ENCODE measurements at regions not wholly inside any gene's neighbourhood (a gene's known extent, or its start where the extent isn't known, plus 50 kb on each side); places are given as distances from the start of the nearest gene placed in this dataset.
"Not testable (repeated sequence)": the region's sequence is repeated elsewhere in the genome, so short reads cannot be mapped to it uniquely, and the experiment has no call there.

DNA sequence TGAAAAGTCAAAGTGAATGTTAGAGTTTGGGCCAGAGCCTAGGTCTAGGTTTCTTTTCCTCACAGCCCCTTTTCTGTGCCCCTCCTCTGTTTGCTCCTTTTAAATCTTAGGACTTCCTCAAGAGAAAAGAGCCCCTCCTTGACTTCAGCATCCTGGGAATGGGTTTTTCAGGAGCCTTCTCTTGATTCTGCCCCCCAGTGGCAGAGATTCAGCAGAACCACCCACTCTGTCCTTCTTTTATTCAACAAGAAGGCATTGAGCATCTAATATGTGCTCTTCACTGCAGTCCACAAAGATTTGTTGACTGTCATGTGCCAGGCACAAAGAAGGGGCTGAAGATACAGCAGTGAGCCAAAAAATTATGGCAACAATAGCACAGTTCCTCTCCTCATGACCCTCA is 270.8 kb upstream of the CDH5 start:
- no peak for DNase-seq (ENCODE audit: low read depth)

DNA sequence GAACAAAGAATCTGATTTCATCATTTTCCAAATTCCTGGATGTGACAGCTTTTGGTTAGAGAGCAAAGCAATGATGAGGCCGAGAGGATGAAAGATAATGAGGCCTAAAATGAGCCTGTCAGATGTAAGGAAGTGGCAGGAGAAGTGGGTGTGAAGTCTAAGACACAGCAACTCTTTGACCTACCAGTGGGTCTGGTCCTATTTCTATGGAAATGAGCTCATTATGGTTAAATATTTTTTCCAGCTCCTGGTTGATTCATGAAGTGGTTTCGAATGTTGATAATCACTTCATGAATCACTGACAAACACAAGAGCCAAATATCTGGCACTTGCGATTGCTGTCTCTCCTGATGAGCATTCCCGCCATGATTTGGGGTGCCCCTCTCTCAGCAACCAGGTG is 273.3 kb upstream of the CDH5 start:
- no peak for DNase-seq (ENCODE audit: low read depth)

DNA sequence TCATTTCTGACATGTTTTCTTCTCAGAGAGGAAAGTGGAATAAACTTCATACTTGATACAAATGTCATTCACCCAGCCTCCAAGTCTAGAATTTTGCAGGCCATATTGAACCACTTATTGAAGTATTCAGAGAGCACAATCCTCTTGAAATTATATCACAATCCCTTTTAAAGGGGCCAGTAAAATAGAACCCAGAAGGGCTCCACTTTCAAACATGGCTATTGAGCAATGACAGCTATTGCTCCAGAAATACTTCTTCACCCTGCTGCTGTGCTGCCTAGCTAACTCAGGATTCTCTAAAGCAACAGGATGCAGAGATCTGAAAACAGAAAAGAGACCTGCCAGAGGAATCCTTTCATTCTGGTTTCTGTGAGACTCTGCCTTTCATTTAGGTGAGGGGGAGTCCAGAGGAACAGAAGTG is 275.0 kb upstream of the CDH5 start:
- no peak for DNase-seq (ENCODE audit: low read depth)

DNA sequence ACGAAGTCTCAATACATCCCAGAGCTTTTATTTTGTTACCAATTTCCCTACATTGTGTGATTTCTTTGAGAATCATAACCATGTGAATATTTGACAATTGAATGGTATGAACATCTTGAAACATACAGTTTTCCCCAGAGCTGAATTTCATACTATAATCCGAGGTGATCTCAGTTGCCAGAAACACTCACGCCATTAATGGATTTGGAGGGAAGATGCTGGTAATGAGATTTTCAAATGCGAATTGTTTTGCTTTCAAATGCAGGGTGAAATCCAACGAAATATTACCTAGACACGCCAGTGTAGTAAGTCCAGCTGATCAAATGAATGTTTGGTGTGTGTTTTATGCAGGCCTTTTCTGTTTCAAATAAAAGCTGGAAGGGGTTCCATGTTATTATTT is 277.8 kb upstream of the CDH5 start:
- no peak for DNase-seq (ENCODE audit: low read depth)

DNA sequence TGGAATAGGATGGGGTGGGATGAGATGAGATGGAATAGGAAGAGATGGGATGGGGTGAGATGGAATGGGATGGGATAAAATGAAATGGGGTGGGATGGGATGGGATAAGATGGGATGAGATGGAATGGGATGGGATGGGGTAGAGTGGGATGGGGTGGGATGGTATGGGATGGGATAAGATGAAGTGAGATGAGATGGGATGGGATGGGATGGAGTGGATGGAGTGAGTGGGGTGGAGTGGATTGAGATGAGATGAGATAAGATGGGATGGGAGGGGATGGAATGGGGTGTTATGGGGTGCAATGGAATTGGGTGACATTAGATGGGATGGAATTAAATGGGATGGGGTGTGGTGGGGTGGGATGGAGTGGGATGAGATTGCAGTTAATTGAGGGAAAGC is 279.2 kb upstream of the CDH5 start:
- DNase-seq (ENCODE audit: low read depth), result no peak

DNA sequence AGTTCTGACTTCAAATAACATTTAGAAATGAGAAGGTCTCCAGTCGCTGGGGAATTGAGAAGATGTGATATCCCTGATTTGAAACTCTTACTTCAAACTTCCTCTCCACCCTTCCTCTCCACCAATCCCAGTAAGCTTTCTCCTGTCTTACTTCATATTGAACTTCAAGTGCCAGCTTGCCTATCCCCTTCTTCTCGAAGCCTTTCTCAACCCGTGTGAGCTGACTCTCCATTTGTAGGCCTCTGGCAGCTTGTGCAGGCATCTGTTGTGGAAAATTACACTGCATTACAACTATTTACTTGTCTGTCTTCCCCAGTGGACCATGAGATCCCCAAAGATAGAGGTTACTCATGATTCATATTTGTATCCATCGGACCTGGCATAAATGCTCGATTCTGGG is 280.8 kb upstream of the CDH5 start:
- no peak for DNase-seq (ENCODE audit: low read depth)

DNA sequence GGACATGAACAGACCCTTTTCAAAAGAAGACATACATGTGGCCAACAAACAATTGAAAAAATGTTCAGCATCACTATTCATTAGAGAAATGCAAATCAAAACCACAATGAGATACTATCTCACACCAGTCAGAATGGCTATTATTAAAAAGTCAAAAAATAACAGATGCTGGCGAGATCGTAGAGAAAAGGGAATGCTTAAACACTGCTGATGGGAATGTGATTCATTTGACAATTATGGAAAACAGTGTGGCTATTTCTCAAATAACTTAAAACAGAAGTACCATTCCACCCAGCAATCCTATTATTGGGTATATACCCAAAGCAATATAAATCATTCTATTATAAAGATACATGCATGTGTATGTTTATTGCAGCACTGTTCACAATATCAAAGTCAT is 281.8 kb upstream of the CDH5 start:
- DNase-seq (ENCODE audit: low read depth), result not testable (repeated sequence)

DNA sequence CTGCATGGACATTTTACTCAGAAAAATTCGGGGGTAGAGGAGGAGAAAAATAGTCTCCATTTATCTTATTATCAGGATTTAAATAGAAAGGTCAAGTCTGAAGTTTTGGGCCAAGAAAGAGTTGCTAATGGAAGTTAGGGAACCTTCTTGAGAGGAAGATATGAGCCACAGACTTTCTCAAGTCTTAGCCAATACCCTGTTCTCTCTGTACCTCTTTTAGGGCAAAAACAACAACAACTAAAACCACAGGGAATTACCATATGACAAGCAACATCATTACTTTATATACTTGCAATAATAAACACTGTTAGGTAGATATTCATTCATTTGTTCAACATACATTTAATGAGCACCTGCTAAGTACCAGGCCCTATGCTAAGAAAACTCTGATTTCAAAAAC is 282.2 kb upstream of the CDH5 start:
- DNase-seq (ENCODE audit: low read depth), result no peak

DNA sequence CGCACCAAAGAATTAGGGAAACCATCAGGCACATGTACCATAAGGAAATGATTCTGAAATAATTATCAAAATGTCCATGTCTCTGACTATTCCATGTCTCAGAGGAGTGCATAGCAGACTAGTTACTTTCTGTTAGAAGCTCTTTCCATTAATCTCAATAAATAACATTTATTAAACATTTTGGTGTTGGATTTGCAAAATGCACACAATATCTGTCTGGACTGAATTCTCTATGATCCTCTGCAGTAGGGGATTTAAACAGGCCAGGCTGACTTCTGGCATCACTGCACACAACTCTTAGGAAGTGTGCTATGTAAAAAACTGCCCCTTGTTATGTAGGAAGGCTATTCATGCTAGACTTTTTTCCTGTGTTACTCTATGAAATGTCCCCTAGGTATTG is 283.3 kb upstream of the CDH5 start:
- no peak for DNase-seq (ENCODE audit: low read depth)

DNA sequence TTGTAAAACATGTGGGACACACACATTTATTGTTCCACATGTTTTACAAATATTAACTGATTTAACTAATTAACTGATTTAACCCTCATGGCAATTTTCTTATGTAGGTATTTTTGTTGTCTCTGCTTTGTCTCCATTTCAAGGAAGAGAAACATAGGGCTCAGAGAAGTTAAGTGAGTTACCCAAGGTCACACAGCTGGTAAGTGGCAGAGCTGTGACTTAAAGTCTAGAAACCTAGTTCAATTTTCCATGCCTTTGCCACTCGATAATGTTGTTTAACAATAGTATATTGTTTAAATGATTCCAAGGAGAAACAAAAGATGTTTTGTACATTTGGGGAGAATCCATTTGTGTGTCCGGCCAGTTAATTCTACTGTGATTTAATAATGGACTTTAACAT is 284.1 kb upstream of the CDH5 start:
- no peak for DNase-seq (ENCODE audit: low read depth)

DNA sequence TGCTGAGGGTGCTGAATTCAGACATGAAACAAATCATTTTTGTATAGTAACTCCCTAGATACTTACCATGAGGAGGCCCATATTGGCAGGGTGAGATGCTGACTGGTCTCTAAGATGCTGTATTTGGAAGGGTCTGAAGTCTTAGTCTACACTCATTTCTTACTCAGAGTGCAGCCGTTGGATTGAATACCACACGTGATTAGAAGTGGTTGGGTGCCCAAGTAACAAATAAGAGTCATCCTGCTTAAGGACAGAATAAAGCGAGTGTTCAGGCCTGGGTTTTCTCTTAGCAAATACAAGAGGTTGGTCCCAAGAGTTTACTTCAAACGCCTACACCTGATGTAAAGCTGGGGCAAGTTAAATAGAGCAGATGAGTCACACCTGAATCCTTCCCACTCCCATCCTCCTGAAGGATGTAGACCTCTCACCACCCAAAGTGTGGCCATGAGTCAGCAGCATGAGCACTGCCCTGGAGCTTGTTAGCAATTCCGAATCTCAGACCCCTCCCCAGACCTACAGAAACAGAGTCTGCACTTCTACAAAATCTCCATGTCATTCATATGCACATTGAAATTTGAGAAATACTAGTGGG is 284.6 kb upstream of the CDH5 start:
- DNase-seq (ENCODE audit: low read depth), result peak; percentile 36

DNA sequence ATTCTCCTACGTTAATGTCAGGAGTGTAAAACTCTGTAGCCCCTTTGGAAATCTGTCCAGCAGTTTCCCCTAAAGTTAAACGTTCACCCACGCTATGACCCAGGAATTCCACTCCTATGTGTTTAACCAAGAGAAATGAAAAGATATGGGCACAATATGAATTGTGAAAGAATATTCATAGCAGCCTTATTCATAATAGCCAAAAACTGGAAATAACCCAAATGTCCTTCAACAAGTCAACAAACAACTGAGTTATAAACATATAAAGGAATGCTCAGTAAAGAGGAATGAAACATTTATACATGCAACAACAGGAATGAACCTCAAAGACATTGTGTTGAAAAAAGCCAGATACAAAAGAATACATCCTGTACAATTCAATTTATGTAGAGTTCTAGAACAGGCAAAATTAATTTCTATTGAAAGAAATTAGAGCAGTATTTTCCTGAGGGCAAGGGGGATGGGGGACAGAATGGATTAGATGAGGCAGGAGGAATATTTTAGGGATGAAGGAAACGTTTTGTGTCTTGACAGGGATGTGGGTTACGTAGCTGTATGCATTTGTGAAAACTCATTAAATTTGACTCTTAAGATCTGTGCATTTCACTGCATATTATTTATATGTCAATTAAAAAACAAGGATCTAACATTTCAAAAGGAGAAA is 286.7 kb upstream of the CDH5 start:
- DNase-seq (ENCODE audit: low read depth), result no peak

DNA sequence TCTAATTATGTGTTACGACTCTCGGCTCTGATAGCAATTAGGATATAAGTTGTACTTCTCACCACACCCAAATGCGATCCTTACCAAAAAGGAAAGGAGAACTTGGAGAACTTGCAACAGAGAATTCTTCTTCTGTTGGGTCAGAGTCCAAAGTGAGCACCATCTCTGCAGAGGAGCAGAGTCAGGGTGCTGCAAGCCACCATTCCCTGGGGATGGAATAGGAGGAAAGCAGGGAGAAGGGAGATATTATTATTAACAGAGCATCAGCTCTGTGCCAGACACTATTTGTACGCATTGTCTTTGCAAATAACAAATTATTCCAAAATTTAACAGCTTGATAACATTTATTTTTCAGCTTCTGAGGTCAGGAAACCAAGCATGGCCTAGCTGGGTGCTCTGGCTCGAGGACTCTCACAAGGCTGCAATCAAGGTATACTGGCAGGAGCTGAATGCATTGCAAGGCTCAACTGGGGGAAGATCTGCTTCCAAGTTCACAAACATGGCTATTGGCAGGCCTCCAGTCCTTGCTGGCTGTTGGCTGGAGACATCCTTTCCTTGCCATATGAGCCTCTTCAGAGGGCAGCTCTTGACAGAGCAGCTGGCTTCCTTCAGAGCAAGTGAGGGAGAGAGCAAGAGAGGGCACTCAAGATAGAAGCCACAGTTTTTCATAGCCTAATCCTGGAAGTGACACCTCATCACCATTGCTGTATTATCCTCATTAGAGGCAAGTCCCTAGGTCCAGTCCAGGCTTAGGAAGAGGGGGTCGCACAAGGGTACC is 296.2 kb upstream of the CDH5 start:
- DNase-seq (ENCODE audit: low read depth), result peak; percentile 22

DNA sequence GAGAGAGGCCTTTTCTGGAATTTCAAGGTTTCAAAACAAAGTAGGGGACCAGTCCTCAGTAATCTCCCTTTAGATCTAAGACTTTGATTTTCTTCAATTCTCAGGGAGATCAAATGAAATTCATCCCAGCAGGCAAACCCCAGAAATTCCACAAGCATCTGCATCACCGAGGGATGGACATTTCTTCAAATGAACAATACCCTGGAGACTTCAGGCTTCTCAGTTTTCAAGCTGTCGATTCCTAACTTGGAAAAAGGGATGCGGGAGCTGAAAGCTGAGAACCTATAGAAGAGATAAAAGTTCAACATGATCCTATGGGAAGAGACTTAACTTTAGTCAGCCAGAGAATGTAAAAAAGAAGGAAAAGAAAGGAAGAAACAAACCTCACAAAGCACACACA is 296.9 kb upstream of the CDH5 start:
- peak; percentile 24 for DNase-seq (ENCODE audit: low read depth)

DNA sequence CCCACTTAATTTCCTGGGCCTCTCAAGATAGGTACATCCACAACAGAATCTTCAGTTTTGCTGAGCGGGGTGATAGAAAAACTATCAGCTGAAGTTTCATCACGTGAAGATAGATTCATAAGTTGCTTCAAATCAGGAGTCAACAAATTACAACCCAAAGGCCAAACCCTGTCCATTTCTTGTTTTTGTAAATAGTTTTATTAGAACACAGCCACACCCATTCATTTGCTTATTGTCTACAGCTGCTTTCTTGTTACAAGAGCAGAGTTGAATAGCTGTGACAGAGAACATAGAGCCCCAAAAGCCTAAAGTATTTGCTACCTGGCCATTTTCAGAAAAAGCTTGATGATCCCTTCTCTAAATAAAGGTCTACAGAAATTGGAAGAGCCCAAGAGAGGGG is 300.1 kb upstream of the CDH5 start:
- DNase-seq (ENCODE audit: low read depth), result no peak

DNA sequence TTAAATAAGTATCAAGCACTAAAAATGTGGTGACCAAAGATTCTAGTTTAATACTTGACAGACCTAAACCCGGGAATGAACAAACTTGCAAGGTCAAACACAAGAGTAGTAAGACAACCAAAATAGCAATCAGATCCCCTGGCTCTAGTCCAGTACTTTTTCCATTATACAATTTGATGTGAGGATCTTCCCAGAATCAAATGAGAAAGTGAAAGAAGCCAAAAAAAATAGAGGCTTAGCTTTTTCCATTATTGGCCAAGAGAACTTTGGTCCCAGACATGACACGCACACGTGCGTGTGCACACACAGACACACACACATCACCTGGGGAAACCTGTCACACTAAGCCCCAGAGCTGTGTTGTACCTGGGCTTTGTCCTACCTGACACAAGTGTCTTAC is 300.6 kb upstream of the CDH5 start:
- peak; percentile 43 for DNase-seq (ENCODE audit: low read depth)

DNA sequence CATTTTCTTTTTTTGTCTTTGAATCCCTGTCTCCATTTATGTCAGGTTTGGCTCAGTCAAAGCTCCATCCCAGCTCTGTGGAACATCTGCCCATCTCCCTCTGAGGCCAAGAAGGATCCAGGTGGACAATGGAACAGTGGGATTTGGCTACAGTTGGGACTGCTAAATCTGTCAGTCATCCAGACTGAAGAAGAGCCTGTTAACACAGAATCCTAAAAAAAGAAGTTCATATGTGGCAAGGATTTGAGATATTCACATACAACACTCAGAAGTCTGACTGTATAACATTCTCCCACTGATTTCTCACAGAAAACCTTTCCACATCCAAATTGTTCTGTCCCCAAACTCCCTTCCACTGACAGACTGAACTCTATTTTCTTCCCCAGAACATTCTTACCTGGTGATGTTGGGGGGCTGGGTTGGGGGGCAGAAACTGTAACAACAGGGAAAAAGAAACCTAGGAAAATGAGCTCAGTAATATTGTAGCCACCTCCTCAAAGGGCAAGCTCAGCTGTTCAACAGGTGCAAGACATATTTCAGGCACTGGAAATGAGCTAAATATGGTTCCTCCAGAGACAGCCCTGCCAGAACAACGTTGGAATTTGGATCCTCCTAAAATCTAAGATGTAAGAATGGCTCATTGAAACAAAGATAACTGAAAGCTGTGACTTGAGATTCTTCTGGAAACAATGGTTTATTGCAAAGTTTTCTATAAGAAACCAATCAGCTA is 301.5 kb upstream of the CDH5 start:
- DNase-seq (ENCODE audit: low read depth), result no peak

DNA sequence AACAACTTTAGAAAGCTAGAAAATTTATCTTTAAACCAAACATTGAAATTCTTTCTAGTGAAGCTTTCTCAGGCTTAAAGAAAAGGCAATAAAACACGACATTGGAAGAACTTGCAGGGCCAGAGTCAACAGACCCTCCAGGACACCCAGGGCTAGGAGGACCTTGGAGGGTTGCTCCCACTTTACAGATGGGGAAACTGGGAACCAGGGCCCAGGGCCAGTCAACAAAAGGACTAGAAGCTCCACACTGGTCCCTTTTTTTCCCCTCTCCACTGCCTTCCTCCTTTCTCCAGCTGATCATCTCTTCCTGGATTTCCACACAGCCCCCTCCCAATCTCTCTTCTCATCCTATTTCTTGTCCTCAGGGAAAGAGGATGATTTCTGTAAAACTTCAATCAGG is 307.7 kb upstream of the CDH5 start:
- no peak for DNase-seq (ENCODE audit: low read depth)

DNA sequence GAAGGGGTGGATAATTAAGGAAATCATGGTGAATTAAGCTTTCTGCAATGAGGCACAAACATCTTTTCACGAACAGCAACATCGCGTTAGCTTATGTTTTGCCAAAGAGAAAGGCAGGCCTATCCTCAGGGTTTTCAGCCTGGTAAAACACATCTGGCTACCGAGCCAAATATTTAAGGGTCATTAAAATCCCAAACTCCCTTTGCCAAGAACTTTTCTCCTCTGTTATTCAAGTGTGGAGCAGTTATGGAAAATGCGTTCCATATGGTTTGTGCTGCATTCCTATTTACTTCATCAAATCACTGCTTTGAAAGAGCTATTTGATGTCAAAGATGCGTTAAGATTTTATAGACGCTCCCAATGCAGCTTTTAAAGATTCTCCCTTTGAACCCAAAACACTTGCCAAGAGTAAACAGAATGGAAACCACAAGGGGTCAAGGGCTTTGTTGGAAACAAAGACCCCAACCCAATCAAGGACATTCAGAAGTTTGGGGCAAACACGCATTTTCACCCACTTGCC is 308.3 kb upstream of the CDH5 start:
- DNase-seq (ENCODE audit: low read depth), result peak; percentile 57

DNA sequence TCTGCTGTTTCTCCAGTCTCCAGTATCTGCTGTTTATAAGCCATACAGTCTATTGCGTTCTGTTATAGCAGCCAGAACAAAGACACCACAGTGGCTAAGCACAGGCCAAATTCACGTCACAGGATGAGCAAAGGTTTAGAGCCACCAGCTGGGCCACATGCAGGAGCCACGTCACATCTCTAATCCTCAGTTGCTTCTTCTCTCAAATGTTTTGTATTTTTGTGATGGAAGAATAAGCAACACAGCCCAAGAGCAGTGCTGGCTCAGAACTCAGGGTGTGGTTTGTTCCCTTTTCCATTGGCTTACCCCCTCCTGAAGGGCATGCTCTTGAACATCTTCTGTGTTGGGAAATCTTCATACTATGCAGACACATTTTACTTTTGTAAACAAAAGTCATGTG is 309.4 kb upstream of the CDH5 start:
- DNase-seq (ENCODE audit: low read depth), result no peak

DNA sequence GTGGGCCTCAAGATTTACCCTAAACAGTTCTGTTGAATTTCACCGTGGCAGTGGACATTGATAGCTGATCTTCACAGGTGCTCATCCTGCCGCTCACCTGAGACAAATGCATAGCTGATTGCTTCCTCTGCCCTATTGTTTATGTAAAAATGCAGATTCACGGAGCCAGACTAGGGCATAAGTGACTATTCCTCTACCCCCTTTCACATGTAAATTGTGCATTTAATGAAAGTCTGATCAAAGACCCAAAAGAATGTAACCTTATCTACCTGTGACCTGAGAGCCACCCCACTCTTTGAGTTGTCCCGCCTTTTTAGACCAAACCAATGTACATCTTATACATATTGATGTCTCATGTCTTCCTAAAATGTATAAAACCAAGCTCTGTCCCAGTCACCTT is 312.4 kb upstream of the CDH5 start:
- DNase-seq (ENCODE audit: low read depth), result no peak

DNA sequence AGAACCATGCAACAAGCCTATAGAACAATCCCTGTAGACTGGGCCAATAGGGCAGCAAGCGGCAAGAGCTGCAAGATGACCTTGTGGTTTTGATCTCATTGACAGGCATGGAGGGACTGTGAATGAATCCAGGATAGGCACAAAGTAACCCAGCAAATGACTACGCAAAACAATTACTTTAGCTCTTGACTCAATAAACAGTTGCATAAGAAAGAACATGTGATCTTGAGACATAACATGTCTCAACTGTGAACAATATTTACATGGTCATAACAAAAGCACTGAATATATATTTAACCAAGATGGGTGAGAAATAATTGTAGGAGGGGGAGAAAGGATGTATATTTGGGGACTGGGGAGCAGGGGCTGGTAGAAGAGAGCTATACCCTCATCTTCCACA is 313.7 kb upstream of the CDH5 start:
- DNase-seq (ENCODE audit: low read depth), result no peak

DNA sequence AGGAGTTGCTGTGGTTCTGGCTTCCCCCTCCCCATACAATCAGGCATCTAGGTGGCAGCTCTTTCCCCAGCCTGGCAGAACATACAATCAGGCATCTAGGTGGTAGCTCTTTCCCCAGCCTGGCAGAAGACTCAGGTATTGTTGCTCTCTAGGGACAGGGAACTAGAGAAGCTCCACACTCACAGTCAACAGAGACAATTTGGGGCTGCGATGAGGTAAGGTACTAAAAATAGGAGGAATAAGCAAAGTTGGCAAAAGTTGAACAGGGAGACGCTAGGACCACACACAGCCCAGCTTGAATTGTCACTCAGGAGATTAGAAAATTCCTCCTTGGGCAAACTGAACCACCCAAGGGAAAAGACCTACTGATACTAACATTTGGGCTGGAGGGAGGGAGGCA is 315.5 kb upstream of the CDH5 start:
- DNase-seq (ENCODE audit: low read depth), result no peak
